Hematopoietic multipotent progenitor cell treated with erythropoietin and hydrocortisone succinate and interleukin-3 and kit ligand, for 8 days (in vitro differentiated cells): ENCODE measurements at regions not wholly inside any gene's neighbourhood (a gene's known extent, or its start where the extent isn't known, plus 50 kb on each side); places are given as distances from the start of the nearest gene placed in this dataset.

Source experiments
- DNase-seq: peaks from one replicate; pipeline ENCODE4 v3.0.0-alpha.2; 2015

- DNase-seq, result no peak
Measured at GRCh38 chr10:52869864-52870263, 97.3 kb upstream of the MBL2 start.

GRCh38 chr10:52865213-52865612 lies 92.6 kb upstream of the MBL2 start:
- DNase-seq, result no peak

- DNase-seq, result no peak
Measured at GRCh38 chr10:52864201-52865106, 91.9 kb upstream of the MBL2 start.

- DNase-seq, result no peak
Measured at GRCh38 chr10:52858722-52859121, 86.1 kb upstream of the MBL2 start.

GRCh38 chr10:52855546-52856325 lies 83.2 kb upstream of the MBL2 start:
- no peak for DNase-seq

GRCh38 chr10:52853704-52854103 lies 81.1 kb upstream of the MBL2 start:
- DNase-seq, result no peak

GRCh38 chr10:52836816-52837215 lies 64.2 kb upstream of the MBL2 start:
- DNase-seq, result no peak
